Bronchial epithelial cell (primary cell): ENCODE measurements at regions not wholly inside any gene's neighbourhood (a gene's known extent, or its start where the extent isn't known, plus 50 kb on each side); places are given as distances from the start of the nearest gene placed in this dataset.
A peak's percentile ranks its signal among the peaks of the same experiment; 100 is the strongest.

Source experiments
- DNase-seq: peaks from one replicate; pipeline ENCODE4 v3.0.0-alpha.2; 2010; ENCODE audit warnings: low read depth
- FAIRE-seq: peaks from 2 replicates; lab custom pipeline; 2011; peaks lifted over from hg19 to GRCh38; lab: Jason Lieb, UNC
- H3K27me3 ChIP-seq: 2 replicates; pipeline ENCODE4 v1.5.1; 2011; ENCODE audit warnings: low read length; ENCODE audit not compliant: control insufficient read depth, insufficient read depth
- H3K36me3 ChIP-seq: 2 replicates; pipeline ENCODE4 v1.5.1; 2011; ENCODE audit warnings: low read length; ENCODE audit not compliant: control insufficient read depth, insufficient read depth
- H3K4me3 ChIP-seq: 2 replicates; pipeline ENCODE4 v1.5.1; 2011; ENCODE audit warnings: mild to moderate bottlenecking, low read depth, low read length, control low read depth
- TF ChIP-seq, protein P1 (sequence below): IDR thresholded peaks from 2 replicates; pipeline ENCODE4 v1.5.1; 2011; ENCODE audit warnings: mild to moderate bottlenecking, moderate library complexity, low read length, control low read depth, inconsistent platforms; ENCODE audit not compliant: insufficient read depth, severe bottlenecking

GRCh38 chr7:125030756-125031387 lies 101.2 kb upstream of the POT1 start:
- no peak overlapping the region for H3K4me3 ChIP-seq
- no peak for FAIRE-seq

GRCh38 chr7:125025620-125026019 lies 96.0 kb upstream of the POT1 start:
- TF ChIP-seq, protein P1, sequence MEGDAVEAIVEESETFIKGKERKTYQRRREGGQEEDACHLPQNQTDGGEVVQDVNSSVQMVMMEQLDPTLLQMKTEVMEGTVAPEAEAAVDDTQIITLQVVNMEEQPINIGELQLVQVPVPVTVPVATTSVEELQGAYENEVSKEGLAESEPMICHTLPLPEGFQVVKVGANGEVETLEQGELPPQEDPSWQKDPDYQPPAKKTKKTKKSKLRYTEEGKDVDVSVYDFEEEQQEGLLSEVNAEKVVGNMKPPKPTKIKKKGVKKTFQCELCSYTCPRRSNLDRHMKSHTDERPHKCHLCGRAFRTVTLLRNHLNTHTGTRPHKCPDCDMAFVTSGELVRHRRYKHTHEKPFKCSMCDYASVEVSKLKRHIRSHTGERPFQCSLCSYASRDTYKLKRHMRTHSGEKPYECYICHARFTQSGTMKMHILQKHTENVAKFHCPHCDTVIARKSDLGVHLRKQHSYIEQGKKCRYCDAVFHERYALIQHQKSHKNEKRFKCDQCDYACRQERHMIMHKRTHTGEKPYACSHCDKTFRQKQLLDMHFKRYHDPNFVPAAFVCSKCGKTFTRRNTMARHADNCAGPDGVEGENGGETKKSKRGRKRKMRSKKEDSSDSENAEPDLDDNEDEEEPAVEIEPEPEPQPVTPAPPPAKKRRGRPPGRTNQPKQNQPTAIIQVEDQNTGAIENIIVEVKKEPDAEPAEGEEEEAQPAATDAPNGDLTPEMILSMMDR: no peak
- H3K27me3 ChIP-seq: no peaks in the 10 kb centered on the region
- no peaks in the 10 kb centered on the region for H3K36me3 ChIP-seq
- DNase-seq (no peak), FAIRE-seq (no peak)
- H3K4me3 ChIP-seq: no peak overlapping the region

More at GRCh38 chr7:125030756-125031387, 101.2 kb upstream of the POT1 start:
- TF ChIP-seq, protein P1: no peak
- no peak for DNase-seq
- no peaks in the 10 kb centered on the region for H3K27me3 ChIP-seq
- H3K36me3 ChIP-seq: no peaks in the 10 kb centered on the region

DNA sequence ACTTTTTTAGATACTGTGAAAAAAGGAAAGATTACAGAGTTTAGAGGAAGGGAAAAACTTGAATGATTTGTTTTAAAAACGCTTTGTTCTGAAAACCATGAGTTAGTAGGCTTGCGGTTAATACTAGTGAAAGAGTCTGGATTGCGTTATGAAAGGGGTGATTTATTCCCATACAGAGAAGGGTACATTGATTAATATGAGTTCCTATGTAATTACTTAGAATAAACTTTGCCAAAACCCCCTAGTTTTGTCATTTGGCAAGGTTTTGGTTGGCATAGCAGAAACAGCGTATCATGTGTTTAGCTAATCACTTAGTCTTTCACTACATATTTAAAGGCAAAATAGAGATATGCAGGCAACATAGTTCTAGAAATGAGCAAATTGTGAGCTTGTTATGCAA lies 91.2 kb upstream of the POT1 start:
- Histone ChIP-seq H3K27me3 (no peaks in the 10 kb centered on the region), H3K36me3 (no peaks in the 10 kb centered on the region), H3K4me3 (no peak overlapping the region)
- TF ChIP-seq, protein P1: no peak
- FAIRE-seq (no peak), DNase-seq (no peak)

DNA sequence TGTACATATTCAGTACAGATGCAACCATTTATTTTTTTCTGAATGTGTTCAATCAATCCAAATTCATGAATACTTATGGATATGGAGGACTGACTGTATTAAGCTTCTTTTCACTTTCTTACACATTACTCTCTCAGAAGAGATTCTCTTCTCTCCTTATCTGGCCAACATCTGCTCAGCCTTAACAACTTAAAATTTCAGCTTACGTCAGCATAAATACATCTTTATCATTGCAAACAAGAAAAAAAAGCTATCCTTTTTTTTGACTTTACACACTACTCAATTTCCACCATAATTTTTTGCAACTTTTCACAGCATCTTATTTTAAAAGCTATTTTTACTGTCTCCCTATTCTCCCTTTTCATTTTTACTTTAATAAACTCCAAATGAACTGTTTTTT lies 80.9 kb upstream of the POT1 start:
- H3K4me3 ChIP-seq: no peak overlapping the region
- TF ChIP-seq, protein P1: no peak
- DNase-seq (no peak), FAIRE-seq (no peak)
- no peaks in the 10 kb centered on the region for H3K36me3 ChIP-seq
- H3K27me3 ChIP-seq: no peaks in the 10 kb centered on the region

- Histone ChIP-seq H3K36me3 (no peaks in the 10 kb centered on the region), H3K27me3 (no peaks in the 10 kb centered on the region), H3K4me3 (no peak overlapping the region)
- FAIRE-seq: no peak
- peak; percentile 30 for DNase-seq
- TF ChIP-seq, protein P1: peak; percentile 11
Observed at GRCh38 chr7:124996778-124997177, 67.2 kb upstream of the POT1 start.
